ENCODE measurements at regions not wholly inside any gene's neighbourhood (a gene's known extent, or its start where the extent isn't known, plus 50 kb on each side); places are given as distances from the start of the nearest gene placed in this dataset.

GRCh38 chr13:111981446-111982165, 85.3 kb upstream of the SOX1 start:
- no peak for DNase-seq (ENCODE audit: low read depth in 4 of 4, low spot score in 2 of 4)

GRCh38 chr13:111984349-111984748, 82.6 kb upstream of the SOX1 start:
- no peak for DNase-seq (ENCODE audit: low read depth in 4 of 4, low spot score in 2 of 4)

GRCh38 chr13:111990362-111990761, 76.6 kb upstream of the SOX1 start:
- DNase-seq (ENCODE audit: low read depth in 4 of 4, low spot score in 2 of 4), result no peak

- DNase-seq (ENCODE audit: low read depth in 4 of 4, low spot score in 2 of 4), result no peak
These were observed 74.0 kb upstream of the SOX1 start for GRCh38 chr13:111992911-111993310.

- DNase-seq (ENCODE audit: low read depth in 4 of 4, low spot score in 2 of 4), result no peak
These were observed 73.3 kb upstream of the SOX1 start for GRCh38 chr13:111993691-111994090.

GRCh38 chr13:111994578-111994977, 72.4 kb upstream of the SOX1 start:
- DNase-seq (ENCODE audit: low read depth in 4 of 4, low spot score in 2 of 4), result no peak

GRCh38 chr13:111999352-111999751, 67.6 kb upstream of the SOX1 start:
- no peak for DNase-seq (ENCODE audit: low read depth in 4 of 4, low spot score in 2 of 4)

- DNase-seq (ENCODE audit: low read depth in 4 of 4, low spot score in 2 of 4), result no peak
These were observed 66.1 kb upstream of the SOX1 start for GRCh38 chr13:112000888-112001287.

- no peak for DNase-seq (ENCODE audit: low read depth in 4 of 4, low spot score in 2 of 4)
These were observed 65.4 kb upstream of the SOX1 start for GRCh38 chr13:112001571-112001970.

GRCh38 chr13:112003396-112003795, 63.6 kb upstream of the SOX1 start:
- no peak for DNase-seq (ENCODE audit: low read depth in 4 of 4, low spot score in 2 of 4)

- DNase-seq (ENCODE audit: low read depth in 4 of 4, low spot score in 2 of 4), result no peak
These were observed 63.0 kb upstream of the SOX1 start for GRCh38 chr13:112003941-112004340.

GRCh38 chr13:112005925-112006324, 61.0 kb upstream of the SOX1 start:
- no peak for DNase-seq (ENCODE audit: low read depth in 4 of 4, low spot score in 2 of 4)

GRCh38 chr13:112007191-112007590, 59.8 kb upstream of the SOX1 start:
- DNase-seq (ENCODE audit: low read depth in 4 of 4, low spot score in 2 of 4), result no peak

- DNase-seq (ENCODE audit: low read depth in 4 of 4, low spot score in 2 of 4), result no peak
These were observed 56.2 kb upstream of the SOX1 start for GRCh38 chr13:112010714-112011113.

- peak; percentile 15 to 40 (median 24) for DNase-seq (ENCODE audit: low read depth in 4 of 4, low spot score in 2 of 4)
These were observed 54.8 kb upstream of the SOX1 start for GRCh38 chr13:112012016-112012704.

GRCh38 chr13:112012705-112013085, 54.3 kb upstream of the SOX1 start:
- DNase-seq (ENCODE audit: low read depth in 4 of 4, low spot score in 2 of 4), result no peak

GRCh38 chr13:112013665-112014064, 53.3 kb upstream of the SOX1 start:
- no peak for DNase-seq (ENCODE audit: low read depth in 4 of 4, low spot score in 2 of 4)

- no peak for DNase-seq (ENCODE audit: low read depth in 4 of 4, low spot score in 2 of 4)
These were observed 52.1 kb upstream of the SOX1 start for GRCh38 chr13:112014857-112015256.
